ENCODE measurements at regions not wholly inside any gene's neighbourhood (a gene's known extent, or its start where the extent isn't known, plus 50 kb on each side); places are given as distances from the start of the nearest gene placed in this dataset.

DNA sequence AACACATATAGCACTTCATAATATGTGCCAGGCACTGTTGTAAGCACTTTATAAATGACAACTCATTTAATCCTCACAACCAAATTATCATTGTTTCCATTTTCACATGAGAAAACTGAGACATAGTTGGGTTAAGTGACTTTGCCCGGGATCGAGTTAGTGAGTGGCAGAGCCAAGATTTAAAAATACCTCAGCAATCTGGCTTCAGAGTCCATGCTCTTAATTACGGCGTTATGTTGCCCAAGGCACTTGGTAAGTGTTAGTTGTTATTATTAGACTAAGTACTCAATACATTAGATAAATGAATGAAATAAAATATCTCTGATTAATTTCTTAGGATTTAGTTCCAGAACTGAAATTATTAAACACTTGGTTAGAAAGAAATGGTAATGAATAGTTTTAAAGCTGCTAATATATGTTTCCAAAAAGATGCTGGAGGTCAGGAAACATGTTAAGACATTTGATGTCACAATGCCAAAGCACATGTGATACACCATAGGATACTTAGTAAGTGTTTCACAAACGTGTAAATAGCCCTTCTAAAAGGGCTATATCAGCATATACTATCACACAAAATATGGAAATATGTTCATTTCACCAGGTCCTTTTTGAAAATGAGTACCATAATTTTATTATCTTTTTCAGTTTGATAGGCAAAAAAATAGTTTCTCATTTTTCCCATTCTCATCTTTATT is 301.9 kb downstream of the GPAT3 start:
- no peaks in the 10 kb centered on the region for H3K9me3 ChIP-seq (ENCODE audit: control insufficient read depth, low read length)
- intact Hi-C loops (cut with DNase I) = no loop called here
- 22 to 23% methylated on average over 5 of the region's 5 CpGs for WGBS, 2 donors

DNA sequence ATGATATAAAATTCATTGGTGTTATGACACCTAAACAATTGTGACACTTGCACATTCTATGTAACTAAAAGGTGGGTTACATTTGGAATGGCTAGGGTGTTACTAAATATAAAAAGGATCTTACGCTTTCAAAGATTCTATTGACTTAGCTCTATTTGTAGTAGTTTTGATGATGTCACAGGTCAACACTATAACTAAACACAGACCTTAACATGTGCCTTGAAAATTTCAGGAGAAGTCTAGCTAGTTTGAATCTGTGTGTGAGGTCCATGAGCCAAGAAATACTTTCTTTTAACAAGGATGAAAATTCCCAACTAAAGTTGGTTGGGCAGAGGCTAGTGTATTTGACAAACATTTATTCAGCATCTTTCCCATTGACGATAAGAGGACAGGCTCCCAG is 298.0 kb downstream of the GPAT3 start:
- 28 to 58% methylated on average over 2 of the region's 2 CpGs for WGBS, 2 donors
- Histone ChIP-seq H3K36me3 (ENCODE audit: control insufficient read depth in 1 of 2, insufficient read depth in 2 of 2, low read length in 1 of 2) (no peaks in the 10 kb centered on the region), H3K27me3 (ENCODE audit: control insufficient read depth in 1 of 2, insufficient read depth in 2 of 2, low read length in 1 of 2) (no peaks in the 10 kb centered on the region), H3K4me1 (ENCODE audit: control insufficient read depth in 1 of 2, insufficient read depth in 2 of 2, low read length in 2 of 2) (no peaks in the 10 kb centered on the region), H3K27ac (ENCODE audit: low read depth in 1 of 2, low read length in 2 of 2) (no peak overlapping the region), H3K9me3 (ENCODE audit: control insufficient read depth, low read length) (no peaks in the 10 kb centered on the region), H3K4me3 (ENCODE audit: low read length in 2 of 2) (no peak overlapping the region)
- intact Hi-C loops (cut with DNase I) = no loop called here
- DNase-seq (no peak), ATAC-seq (ENCODE audit: low FRiP score) (no peak)

More for the DNA sequence above, 301.9 kb downstream of the GPAT3 start:
- no peak for ATAC-seq (ENCODE audit: low FRiP score)
- Histone ChIP-seq H3K27me3 (ENCODE audit: control insufficient read depth in 1 of 2, insufficient read depth in 2 of 2, low read length in 1 of 2) (no peaks in the 10 kb centered on the region), H3K4me3 (ENCODE audit: low read length in 2 of 2) (no peak overlapping the region), H3K36me3 (ENCODE audit: control insufficient read depth in 1 of 2, insufficient read depth in 2 of 2, low read length in 1 of 2) (no peaks in the 10 kb centered on the region), H3K27ac (ENCODE audit: low read depth in 1 of 2, low read length in 2 of 2) (no peak overlapping the region), H3K4me1 (ENCODE audit: control insufficient read depth in 1 of 2, insufficient read depth in 2 of 2, low read length in 2 of 2) (no peaks in the 10 kb centered on the region)
- DNase-seq = no peak

GRCh38 chr4:83832110-83832825 is 296.4 kb downstream of the GPAT3 start:
- no peak overlapping the region for H3K4me3 ChIP-seq (ENCODE audit: low read length in 2 of 2)
- DNase-seq = no peak
- WGBS, 2 donors = 53 to 63% methylated on average over 4 of the region's 4 CpGs
- H3K27me3 ChIP-seq (ENCODE audit: control insufficient read depth in 1 of 2, insufficient read depth in 2 of 2, low read length in 1 of 2) = no peaks in the 10 kb centered on the region
- no peak for ATAC-seq (ENCODE audit: low FRiP score)
- no peak overlapping the region for H3K27ac ChIP-seq (ENCODE audit: low read depth in 1 of 2, low read length in 2 of 2)
- no peaks in the 10 kb centered on the region for H3K36me3 ChIP-seq (ENCODE audit: control insufficient read depth in 1 of 2, insufficient read depth in 2 of 2, low read length in 1 of 2)
- H3K9me3 ChIP-seq (ENCODE audit: control insufficient read depth, low read length) = no peaks in the 10 kb centered on the region
- intact Hi-C loops (cut with DNase I) = no loop called here
- H3K4me1 ChIP-seq (ENCODE audit: control insufficient read depth in 1 of 2, insufficient read depth in 2 of 2, low read length in 2 of 2) = no peaks in the 10 kb centered on the region

- ATAC-seq (ENCODE audit: low FRiP score) = no peak
- intact Hi-C loops (cut with DNase I) = no loop called here
Observed at GRCh38 chr4:83831588-83831987, 295.7 kb downstream of the GPAT3 start.

GRCh38 chr4:83830138-83830888 is 294.4 kb downstream of the GPAT3 start:
- 55 to 61% methylated on average over 5 of the region's 5 CpGs for WGBS, 2 donors
- no peaks in the 10 kb centered on the region for H3K9me3 ChIP-seq (ENCODE audit: control insufficient read depth, low read length)
- no peaks in the 10 kb centered on the region for H3K4me1 ChIP-seq (ENCODE audit: control insufficient read depth in 1 of 2, insufficient read depth in 2 of 2, low read length in 2 of 2)
- intact Hi-C loops (cut with DNase I) = no loop called here
- ATAC-seq (ENCODE audit: low FRiP score) (no peak), DNase-seq (no peak)
- no peaks in the 10 kb centered on the region for H3K27me3 ChIP-seq (ENCODE audit: control insufficient read depth in 1 of 2, insufficient read depth in 2 of 2, low read length in 1 of 2)
- no peak overlapping the region for H3K4me3 ChIP-seq (ENCODE audit: low read length in 2 of 2)
- H3K27ac ChIP-seq (ENCODE audit: low read depth in 1 of 2, low read length in 2 of 2) = no peak overlapping the region
- no peaks in the 10 kb centered on the region for H3K36me3 ChIP-seq (ENCODE audit: control insufficient read depth in 1 of 2, insufficient read depth in 2 of 2, low read length in 1 of 2)

More at GRCh38 chr4:83831588-83831987, 295.7 kb downstream of the GPAT3 start:
- Histone ChIP-seq H3K4me3 (ENCODE audit: low read length in 2 of 2) (no peak overlapping the region), H3K27me3 (ENCODE audit: control insufficient read depth in 1 of 2, insufficient read depth in 2 of 2, low read length in 1 of 2) (no peaks in the 10 kb centered on the region), H3K36me3 (ENCODE audit: control insufficient read depth in 1 of 2, insufficient read depth in 2 of 2, low read length in 1 of 2) (no peaks in the 10 kb centered on the region), H3K27ac (ENCODE audit: low read depth in 1 of 2, low read length in 2 of 2) (no peak overlapping the region), H3K9me3 (ENCODE audit: control insufficient read depth, low read length) (no peaks in the 10 kb centered on the region), H3K4me1 (ENCODE audit: control insufficient read depth in 1 of 2, insufficient read depth in 2 of 2, low read length in 2 of 2) (no peaks in the 10 kb centered on the region)
- DNase-seq = no peak

- WGBS, 2 donors = 39 to 42% methylated on average over 2 of the region's 2 CpGs
- no peak overlapping the region for H3K27ac ChIP-seq (ENCODE audit: low read depth in 1 of 2, low read length in 2 of 2)
- H3K36me3 ChIP-seq (ENCODE audit: control insufficient read depth in 1 of 2, insufficient read depth in 2 of 2, low read length in 1 of 2) = no peaks in the 10 kb centered on the region
- H3K9me3 ChIP-seq (ENCODE audit: control insufficient read depth, low read length) = no peaks in the 10 kb centered on the region
- intact Hi-C loops (cut with DNase I) = no loop called here
- ATAC-seq (ENCODE audit: low FRiP score) = no peak
- DNase-seq = no peak
- no peak overlapping the region for H3K4me3 ChIP-seq (ENCODE audit: low read length in 2 of 2)
- no peaks in the 10 kb centered on the region for H3K27me3 ChIP-seq (ENCODE audit: control insufficient read depth in 1 of 2, insufficient read depth in 2 of 2, low read length in 1 of 2)
- no peaks in the 10 kb centered on the region for H3K4me1 ChIP-seq (ENCODE audit: control insufficient read depth in 1 of 2, insufficient read depth in 2 of 2, low read length in 2 of 2)
Observed at GRCh38 chr4:83828601-83829000, 292.7 kb downstream of the GPAT3 start.

GRCh38 chr4:83821493-83821892 is 285.6 kb downstream of the GPAT3 start:
- ATAC-seq (ENCODE audit: low FRiP score) = no peak
- H3K9me3 ChIP-seq (ENCODE audit: control insufficient read depth, low read length) = no peaks in the 10 kb centered on the region

GRCh38 chr4:83819582-83819981 is 283.7 kb downstream of the GPAT3 start:
- H3K9me3 ChIP-seq (ENCODE audit: control insufficient read depth, low read length) = no peaks in the 10 kb centered on the region
- WGBS, 2 donors = 63 to 73% methylated on average over 1 of the region's 1 CpG
- no peak overlapping the region for H3K4me3 ChIP-seq (ENCODE audit: low read length in 2 of 2)
- no peak overlapping the region for H3K27ac ChIP-seq (ENCODE audit: low read depth in 1 of 2, low read length in 2 of 2)
- intact Hi-C loops (cut with DNase I) = no loop called here
- H3K27me3 ChIP-seq (ENCODE audit: control insufficient read depth in 1 of 2, insufficient read depth in 2 of 2, low read length in 1 of 2) = no peaks in the 10 kb centered on the region
- H3K4me1 ChIP-seq (ENCODE audit: control insufficient read depth in 1 of 2, insufficient read depth in 2 of 2, low read length in 2 of 2) = no peaks in the 10 kb centered on the region
- DNase-seq (no peak), ATAC-seq (ENCODE audit: low FRiP score) (no peak)
- H3K36me3 ChIP-seq (ENCODE audit: control insufficient read depth in 1 of 2, insufficient read depth in 2 of 2, low read length in 1 of 2) = no peaks in the 10 kb centered on the region

More at GRCh38 chr4:83821493-83821892, 285.6 kb downstream of the GPAT3 start:
- H3K27me3 ChIP-seq (ENCODE audit: control insufficient read depth in 1 of 2, insufficient read depth in 2 of 2, low read length in 1 of 2) = no peaks in the 10 kb centered on the region
- intact Hi-C loops (cut with DNase I) = no loop called here
- no peak for DNase-seq
- H3K4me3 ChIP-seq (ENCODE audit: low read length in 2 of 2) = no peak overlapping the region
- H3K36me3 ChIP-seq (ENCODE audit: control insufficient read depth in 1 of 2, insufficient read depth in 2 of 2, low read length in 1 of 2) = no peaks in the 10 kb centered on the region
- no peaks in the 10 kb centered on the region for H3K4me1 ChIP-seq (ENCODE audit: control insufficient read depth in 1 of 2, insufficient read depth in 2 of 2, low read length in 2 of 2)
- H3K27ac ChIP-seq (ENCODE audit: low read depth in 1 of 2, low read length in 2 of 2) = no peak overlapping the region

Data from aorta (tissue), 5 donors.